HL-60 (cell line): ENCODE measurements at regions not wholly inside any gene's neighbourhood (a gene's known extent, or its start where the extent isn't known, plus 50 kb on each side); places are given as distances from the start of the nearest gene placed in this dataset.

Experiments used
- CTCF ChIP-seq: IDR thresholded peaks from one replicate; pipeline ENCODE4 v1.5.1; 2011; ENCODE audit warnings: low read length, control low read depth, inconsistent platforms; ENCODE audit not compliant: insufficient read depth
- POLR2AphosphoS5 ChIP-seq: IDR thresholded peaks from 2 replicates; pipeline ENCODE4 v1.6.1; 2012; ENCODE audit warnings: low read depth
- REST ChIP-seq: IDR thresholded peaks from 2 replicates; pipeline ENCODE4 v1.6.1; 2012; ENCODE audit warnings: low read depth; ENCODE audit not compliant: insufficient replicate concordance

- TF ChIP-seq CTCF (no peak), POLR2AphosphoS5 (no peak), REST (no peak)
Observed at GRCh38 chr12:115736360-115736759, 541.1 kb downstream of the MED13L start.
